ENCODE measurements at regions not wholly inside any gene's neighbourhood (a gene's known extent, or its start where the extent isn't known, plus 50 kb on each side); places are given as distances from the start of the nearest gene placed in this dataset.

DNA sequence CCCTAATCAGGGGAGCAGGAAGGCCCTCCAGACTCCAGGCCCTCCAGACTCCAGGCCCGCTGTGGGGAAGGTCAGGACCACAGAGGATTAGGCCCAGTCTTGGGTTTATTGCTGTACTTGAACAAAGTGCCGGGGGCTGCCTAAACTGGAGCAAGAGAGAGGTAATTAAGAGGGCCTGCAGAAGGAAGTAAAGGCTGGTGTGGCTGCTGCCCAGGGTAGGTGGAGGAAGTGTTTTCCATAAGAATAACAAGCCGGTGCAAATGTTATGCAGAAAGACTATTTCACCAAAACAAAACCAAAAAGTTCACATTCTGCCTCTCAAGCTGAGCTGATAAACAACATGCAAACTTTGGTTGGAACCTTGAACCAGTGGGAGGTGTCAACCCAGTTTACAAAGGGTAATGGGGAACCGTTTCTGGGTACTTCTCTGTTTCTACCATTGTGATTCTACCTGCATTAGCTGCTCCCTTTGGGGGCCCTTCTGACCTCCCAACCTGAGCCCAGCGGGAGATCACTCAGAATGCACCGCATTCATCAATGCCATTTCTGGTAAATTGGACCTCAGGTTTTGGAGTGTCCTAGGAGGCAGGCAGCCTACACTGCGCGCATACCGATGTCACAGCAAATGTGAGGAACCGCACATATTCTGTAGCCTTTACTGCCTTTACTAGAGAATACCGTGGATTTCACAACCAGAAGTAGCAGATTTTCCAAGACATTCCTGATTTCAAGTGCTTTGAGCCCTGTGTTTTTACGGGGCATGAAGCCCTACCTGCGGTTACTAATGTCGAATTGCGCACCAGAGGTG, 59.7 kb upstream of the BCOR start:
- Histone ChIP-seq H4K20me1 (ENCODE audit: insufficient read depth) (no peaks in the 10 kb centered on the region), H3F3A (replicated peaks; ENCODE audit: insufficient read depth) (no peaks in the 10 kb centered on the region), H3K27ac (ENCODE audit: low read depth in 2 of 2, low read length in 1 of 2) (peak overlapping the region in 1 of 2 experiments; percentile 1; a peak in 1 of 4 replicates), H3K9me2 (no peaks in the 10 kb centered on the region), H3K9ac (no peak overlapping the region), H3K36me3 (replicated peaks in 1 of 2; ENCODE audit: control insufficient read depth in 1 of 2, insufficient read depth in 2 of 2, low read length in 1 of 2) (no peaks in the 10 kb centered on the region), H3K9me3 (no peaks in the 10 kb centered on the region), H2AFZ (ENCODE audit: low read depth) (no peak overlapping the region), H3K4me2 (no peak overlapping the region), H3K4me1 (ENCODE audit: control insufficient read depth in 1 of 2, insufficient read depth in 2 of 2, low read depth in 1 of 2, low read length in 1 of 2) (peaks cover 0 to 20% of the 10 kb centered on the region in 2 experiments; a peak in 2 of 4 replicates), H3K79me2 (ENCODE audit: insufficient read depth) (no peaks in the 10 kb centered on the region), H3K27me3 (ENCODE audit: insufficient read depth) (peaks cover 35% of the 10 kb centered on the region; the same call in 1 of the 2 replicates), H3K4me3 (ENCODE audit: low read depth in 2 of 2, low read length in 1 of 2) (no peak overlapping the region)
- ChIA-PET POLR2A (interaction anchor here (1.4 to 5.0 kb wide), 2 partner anchors 7 to 60 kb away, joined by 4 to 26 read pairs; partner anchors contain the start of gene BCOR), CTCF (interaction anchor here (1.4 kb wide), 1 partner anchor 110 kb away, joined by 5 read pairs; no protein-coding TSS in a partner anchor)
- TF ChIP-seq GABPA (IDR thresholded peaks at IDR 0.05; ENCODE audit: low read depth): no peak
- TF ChIP-seq SIN3A (IDR thresholded peaks at IDR 0.05; ENCODE audit: borderline replicate concordance, low read depth, low read length): no peak
- TF ChIP-seq JUND (IDR thresholded peaks at IDR 0.05): no peak
- TF ChIP-seq, protein P1, sequence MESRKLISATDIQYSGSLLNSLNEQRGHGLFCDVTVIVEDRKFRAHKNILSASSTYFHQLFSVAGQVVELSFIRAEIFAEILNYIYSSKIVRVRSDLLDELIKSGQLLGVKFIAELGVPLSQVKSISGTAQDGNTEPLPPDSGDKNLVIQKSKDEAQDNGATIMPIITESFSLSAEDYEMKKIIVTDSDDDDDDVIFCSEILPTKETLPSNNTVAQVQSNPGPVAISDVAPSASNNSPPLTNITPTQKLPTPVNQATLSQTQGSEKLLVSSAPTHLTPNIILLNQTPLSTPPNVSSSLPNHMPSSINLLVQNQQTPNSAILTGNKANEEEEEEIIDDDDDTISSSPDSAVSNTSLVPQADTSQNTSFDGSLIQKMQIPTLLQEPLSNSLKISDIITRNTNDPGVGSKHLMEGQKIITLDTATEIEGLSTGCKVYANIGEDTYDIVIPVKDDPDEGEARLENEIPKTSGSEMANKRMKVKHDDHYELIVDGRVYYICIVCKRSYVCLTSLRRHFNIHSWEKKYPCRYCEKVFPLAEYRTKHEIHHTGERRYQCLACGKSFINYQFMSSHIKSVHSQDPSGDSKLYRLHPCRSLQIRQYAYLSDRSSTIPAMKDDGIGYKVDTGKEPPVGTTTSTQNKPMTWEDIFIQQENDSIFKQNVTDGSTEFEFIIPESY (IDR thresholded peaks at IDR 0.05; ENCODE audit: borderline replicate concordance, low read depth): no peak
- TF ChIP-seq YY1 (IDR thresholded peaks at IDR 0.05; ENCODE audit: low read depth): no peak
- no peak for TF ChIP-seq TEAD4 (IDR thresholded peaks at IDR 0.05; ENCODE audit: borderline replicate concordance, insufficient read depth)
- no peak for TF ChIP-seq REST (IDR thresholded peaks at IDR 0.05; ENCODE audit: low read depth, low read length)
- TF ChIP-seq TAF1 (IDR thresholded peaks at IDR 0.05; ENCODE audit: borderline replicate concordance, low read depth, low read length): no peak
- TF ChIP-seq TCF12 (IDR thresholded peaks at IDR 0.05): no peak
- no peak for TF ChIP-seq GATA2 (CRISPR knock-in tag; IDR thresholded peaks at IDR 0.05)
- no peak for TF ChIP-seq FOXM1 (IDR thresholded peaks at IDR 0.05; ENCODE audit: low read depth)
- no peak for TF ChIP-seq ELF1 (IDR thresholded peaks at IDR 0.05)
- TF ChIP-seq FOXJ3 (CRISPR knock-in tag; IDR thresholded peaks at IDR 0.05): no peak
- no peak for TF ChIP-seq USF1 (IDR thresholded peaks at IDR 0.05; ENCODE audit: borderline replicate concordance, low read depth)
- TF ChIP-seq RCOR1 (IDR thresholded peaks at IDR 0.05; ENCODE audit: low read length): no peak
- no peak for TF ChIP-seq NRF1 (IDR thresholded peaks at IDR 0.05; ENCODE audit: low read depth, low read length)
- TF ChIP-seq POLR2AphosphoS5 (IDR thresholded peaks at IDR 0.05; ENCODE audit: low read depth, low read length): no peak
- TF ChIP-seq SMC3 (IDR thresholded peaks at IDR 0.05; ENCODE audit: low read depth, low read length): no peak
- no peak for TF ChIP-seq EZH2phosphoT487 (IDR thresholded peaks at IDR 0.05; ENCODE audit: borderline replicate concordance, low read depth)
- no peak for TF ChIP-seq MEF2A (IDR thresholded peaks at IDR 0.05; ENCODE audit: borderline replicate concordance, low read depth)
- 75% methylated on average over 14 of the region's 15 CpGs for WGBS (ENCODE audit: low lambda C conversion rate)
- DNase-seq: no peak

Data from SK-N-SH (cell line).